Hepatocyte (in vitro differentiated cells): ENCODE measurements at regions not wholly inside any gene's neighbourhood (a gene's known extent, or its start where the extent isn't known, plus 50 kb on each side); places are given as distances from the start of the nearest gene placed in this dataset.

ENCODE experiments used
- EZH2 ChIP-seq: fragments of 200-600 bp; sonication (generic); IDR thresholded peaks from 2 replicates; pipeline ENCODE4 v1.6.1; 2016; ENCODE audit warnings: antibody characterized with exemption, mild to moderate bottlenecking, borderline replicate concordance
- TF ChIP-seq, protein P1 (sequence below): fragments of 200-600 bp; sonication (generic); IDR thresholded peaks from 2 replicates; pipeline ENCODE4 v1.5.1; 2016; ENCODE audit warnings: antibody characterized with exemption, mild to moderate bottlenecking; ENCODE audit not compliant: poor library complexity

DNA sequence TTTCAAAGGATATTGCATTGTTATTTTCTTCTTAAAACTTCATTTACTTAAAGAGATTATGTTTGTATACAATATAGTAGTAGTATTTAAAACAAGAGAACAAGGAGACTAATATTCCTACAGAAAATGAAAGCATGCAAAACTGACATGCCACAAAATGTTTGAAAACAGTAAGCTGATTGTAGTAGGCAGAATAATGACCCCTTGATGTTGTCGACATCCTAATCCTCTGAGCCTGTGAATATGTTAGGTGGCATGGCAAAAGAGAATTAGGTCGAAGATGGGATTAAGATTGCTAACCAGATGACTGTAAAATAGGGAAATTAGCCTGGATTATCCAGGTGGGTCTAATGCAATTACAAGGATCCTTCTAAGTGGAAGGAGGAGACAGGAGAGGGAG lies 522.2 kb upstream of the NR3C2 start:
- TF ChIP-seq, protein P1, sequence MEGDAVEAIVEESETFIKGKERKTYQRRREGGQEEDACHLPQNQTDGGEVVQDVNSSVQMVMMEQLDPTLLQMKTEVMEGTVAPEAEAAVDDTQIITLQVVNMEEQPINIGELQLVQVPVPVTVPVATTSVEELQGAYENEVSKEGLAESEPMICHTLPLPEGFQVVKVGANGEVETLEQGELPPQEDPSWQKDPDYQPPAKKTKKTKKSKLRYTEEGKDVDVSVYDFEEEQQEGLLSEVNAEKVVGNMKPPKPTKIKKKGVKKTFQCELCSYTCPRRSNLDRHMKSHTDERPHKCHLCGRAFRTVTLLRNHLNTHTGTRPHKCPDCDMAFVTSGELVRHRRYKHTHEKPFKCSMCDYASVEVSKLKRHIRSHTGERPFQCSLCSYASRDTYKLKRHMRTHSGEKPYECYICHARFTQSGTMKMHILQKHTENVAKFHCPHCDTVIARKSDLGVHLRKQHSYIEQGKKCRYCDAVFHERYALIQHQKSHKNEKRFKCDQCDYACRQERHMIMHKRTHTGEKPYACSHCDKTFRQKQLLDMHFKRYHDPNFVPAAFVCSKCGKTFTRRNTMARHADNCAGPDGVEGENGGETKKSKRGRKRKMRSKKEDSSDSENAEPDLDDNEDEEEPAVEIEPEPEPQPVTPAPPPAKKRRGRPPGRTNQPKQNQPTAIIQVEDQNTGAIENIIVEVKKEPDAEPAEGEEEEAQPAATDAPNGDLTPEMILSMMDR = no peak
- TF ChIP-seq EZH2 = no peak
